Vagina (tissue), 2 donors: ENCODE measurements at regions not wholly inside any gene's neighbourhood (a gene's known extent, or its start where the extent isn't known, plus 50 kb on each side); places are given as distances from the start of the nearest gene placed in this dataset.

Experiments used
- CTCF ChIP-seq, 3 experiments: fragments of 450-650 bp in 2 of 3; fragments of 200-600 bp in 1 of 3; sonication (generic) in 1 of 3; IDR thresholded peaks; one replicate each; pipeline ENCODE4 v1.5.1; 2017 to 2019; ENCODE audit warnings: antibody characterized with exemption in 3 of 3, mild to moderate bottlenecking in 2 of 3, moderate library complexity in 2 of 3
- POLR2AphosphoS5 ChIP-seq, 2 donors: sonication (generic); formaldehyde crosslinking; IDR thresholded peaks; one replicate each; pipeline ENCODE4 v1.9.0; 2017; ENCODE audit warnings: antibody characterized with exemption in 2 of 2, mild to moderate bottlenecking in 2 of 2, low read depth in 1 of 2; ENCODE audit not compliant: insufficient read depth in 1 of 2

DNA sequence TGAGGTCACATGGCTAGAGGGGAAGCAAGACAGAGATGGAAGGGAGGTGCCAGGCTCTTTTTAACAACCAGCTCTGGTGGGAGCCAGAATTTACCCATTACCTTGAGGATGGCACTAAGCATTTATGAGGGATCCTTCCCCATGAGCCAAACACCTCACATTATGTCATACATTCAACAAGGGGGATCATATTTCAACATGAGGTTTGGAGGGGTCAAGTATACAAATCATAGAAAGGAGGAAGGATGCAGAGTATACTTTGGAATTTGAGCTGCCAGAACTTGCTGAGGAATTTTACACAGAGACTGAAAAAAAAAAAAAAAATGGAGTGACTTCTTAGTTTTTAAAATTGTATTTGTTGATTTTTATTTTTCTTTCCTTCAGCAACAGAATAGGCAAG lies 891.4 kb downstream of the CCDC85A start:
- no peak for TF ChIP-seq POLR2AphosphoS5 (IDR thresholded peaks at IDR 0.05; ENCODE audit: insufficient read depth in 1 of 2, low read depth in 1 of 2)
- no peak for TF ChIP-seq CTCF (IDR thresholded peaks at IDR 0.05)
